PC-9 (cell line): ENCODE measurements at regions not wholly inside any gene's neighbourhood (a gene's known extent, or its start where the extent isn't known, plus 50 kb on each side); places are given as distances from the start of the nearest gene placed in this dataset.

Experiments used
- BruUV-seq: library from RNA; stranded (reverse); fragments of 400-500 nt; replicated peaks from 2 replicates; lab custom pipeline; 2021; lab: Mats Ljungman, UMichigan
- CTCF ChIA-PET: fragments of 300-600 bp; sonication (Branson Sonifier 250); formaldehyde crosslinking; loops from one replicate; lab custom pipeline; 2022; ENCODE audit warnings: antibody characterized with exemption; lab: Charles Lee
- POLR2A ChIA-PET: fragments of 300-600 bp; sonication (Branson Sonifier 250); formaldehyde crosslinking; loops from one replicate; lab custom pipeline; 2022; ENCODE audit warnings: antibody characterized with exemption; ENCODE audit not compliant: unreplicated experiment; lab: Charles Lee
- DNase-seq, 2 experiments: peaks; one replicate each; pipeline versions ENCODE4 v3.0.0 to v3.0.0-alpha.2; 2015 to 2022; ENCODE audit warnings: mixed read lengths in 1 of 2
- H2AFZ ChIP-seq: fragments of 200-600 bp; sonication (generic); 2 replicates; pipeline ENCODE4 v1.8.1; 2017; ENCODE audit warnings: antibody characterized with exemption
- H3F3A ChIP-seq: fragments of 200-600 bp; sonication (generic); 2 replicates; pipeline ENCODE4 v1.8.1; 2017; ENCODE audit warnings: antibody characterized with exemption, mild to moderate bottlenecking, low read depth; ENCODE audit not compliant: insufficient read depth
- H3K27ac ChIP-seq: fragments of 200-600 bp; sonication (generic); 2 replicates; pipeline ENCODE4 v1.6.1; 2016; ENCODE audit warnings: mixed run types
- H3K27me3 ChIP-seq: fragments of 200-600 bp; sonication (generic); 2 replicates; pipeline ENCODE4 v1.6.1; 2016; ENCODE audit warnings: low read depth, mixed run types; ENCODE audit not compliant: insufficient read depth
- H3K36me3 ChIP-seq: fragments of 200-600 bp; sonication (generic); 2 replicates; pipeline ENCODE4 v1.6.1; 2016; ENCODE audit warnings: low read depth, mixed run types
- H3K4me1 ChIP-seq: fragments of 200-600 bp; sonication (generic); replicated peaks from 2 replicates; pipeline ENCODE4 v1.6.1; 2016; ENCODE audit warnings: mixed run types; ENCODE audit not compliant: insufficient read depth
- H3K4me2 ChIP-seq: fragments of 200-600 bp; sonication (generic); 2 replicates; pipeline ENCODE4 v1.6.1; 2017; ENCODE audit warnings: mixed run types
- H3K4me3 ChIP-seq: fragments of 200-600 bp; sonication (generic); 2 replicates; pipeline ENCODE4 v1.6.1; 2016; ENCODE audit warnings: mixed run types
- H3K79me2 ChIP-seq: fragments of 200-600 bp; sonication (generic); 2 replicates; pipeline ENCODE4 v1.6.1; 2017; ENCODE audit warnings: low read depth, mixed run types
- H3K9me2 ChIP-seq: fragments of 200-600 bp; sonication (generic); 2 replicates; pipeline ENCODE4 v1.8.1; 2017; ENCODE audit warnings: mild to moderate bottlenecking; ENCODE audit not compliant: insufficient read depth
- H3K9me3 ChIP-seq: fragments of 200-600 bp; sonication (generic); 2 replicates; pipeline ENCODE4 v1.8.1; 2016; ENCODE audit warnings: low read depth; ENCODE audit not compliant: insufficient read depth
- H4K20me1 ChIP-seq: fragments of 200-600 bp; sonication (generic); 2 replicates; pipeline ENCODE4 v1.8.1; 2017; ENCODE audit not compliant: insufficient read depth
- CTCF ChIP-seq: fragments of 200-600 bp; sonication (generic); conservative IDR thresholded peaks from 2 replicates; pipeline ENCODE4 v1.6.1; 2017; ENCODE audit warnings: mixed run types, antibody characterized with exemption, mild to moderate bottlenecking, moderate library complexity
- EZH2 ChIP-seq: fragments of 200-600 bp; sonication (generic); IDR thresholded peaks from 2 replicates; pipeline ENCODE4 v1.8.0; 2017; ENCODE audit warnings: antibody characterized with exemption, low read depth
- intact Hi-C: fragments of 100-400 bp; cut with micrococcal nuclease; formaldehyde crosslinking; loops from one replicate; pipeline ENCODE4 v1.10.0; 2022; ENCODE audit not compliant: unreplicated experiment

GRCh38 chr3:10700821-10701220, 115.2 kb upstream of the SLC6A11 start:
- Histone ChIP-seq H3K79me2 (no peaks in the 10 kb centered on the region), H3K9me3 (no peaks in the 10 kb centered on the region), H3K36me3 (no peaks in the 10 kb centered on the region), H3K9me2 (no peaks in the 10 kb centered on the region), H3K4me1 (no peaks in the 10 kb centered on the region), H3K27ac (no peak overlapping the region), H3F3A (no peaks in the 10 kb centered on the region), H3K4me2 (no peak overlapping the region), H4K20me1 (no peaks in the 10 kb centered on the region), H3K4me3 (no peak overlapping the region), H3K27me3 (peaks cover 58% of the 10 kb centered on the region), H2AFZ (no peak overlapping the region)
- no TSS peak for BruUV-seq
- TF ChIP-seq EZH2 = no peak
- TF ChIP-seq CTCF = no peak
- intact Hi-C loops = no loop called here
- ChIA-PET POLR2A (no interaction called here), CTCF (no interaction called here)
- DNase-seq = no peak

GRCh38 chr3:10702961-10703740, 112.9 kb upstream of the SLC6A11 start:
- Histone ChIP-seq H3K4me1 (no peaks in the 10 kb centered on the region), H3K27me3 (peaks cover 54% of the 10 kb centered on the region), H3K36me3 (no peaks in the 10 kb centered on the region), H3K79me2 (no peaks in the 10 kb centered on the region), H2AFZ (no peak overlapping the region), H3K4me2 (no peak overlapping the region), H3K27ac (no peak overlapping the region), H3K9me2 (no peaks in the 10 kb centered on the region), H3F3A (no peaks in the 10 kb centered on the region), H3K4me3 (no peak overlapping the region), H3K9me3 (no peaks in the 10 kb centered on the region), H4K20me1 (no peaks in the 10 kb centered on the region)
- CTCF ChIA-PET = no interaction called here
- intact Hi-C loops = no loop called here
- POLR2A ChIA-PET = no interaction called here
- no TSS peak for BruUV-seq
- TF ChIP-seq CTCF = no peak
- TF ChIP-seq EZH2 = no peak
- no peak for DNase-seq

GRCh38 chr3:10703875-10704274, 112.2 kb upstream of the SLC6A11 start:
- H3K27me3 ChIP-seq = peaks cover 54% of the 10 kb centered on the region
- H3K4me1 ChIP-seq = no peaks in the 10 kb centered on the region
- H2AFZ ChIP-seq = no peak overlapping the region
- H3K9me3 ChIP-seq = no peaks in the 10 kb centered on the region
- no peak for TF ChIP-seq EZH2
- TF ChIP-seq CTCF = 0 out of 2 replicates have a peak, but pooled peaks have one; percentile 21
- no TSS peak for BruUV-seq
- no peaks in the 10 kb centered on the region for H4K20me1 ChIP-seq
- DNase-seq = no peak
- POLR2A ChIA-PET = no interaction called here
- no peak overlapping the region for H3K4me3 ChIP-seq
- H3K9me2 ChIP-seq = no peaks in the 10 kb centered on the region
- no peak overlapping the region for H3K27ac ChIP-seq
- H3K4me2 ChIP-seq = no peak overlapping the region
- H3K36me3 ChIP-seq = no peaks in the 10 kb centered on the region
- intact Hi-C loops = no loop called here
- no peaks in the 10 kb centered on the region for H3F3A ChIP-seq
- CTCF ChIA-PET = interaction anchor here (0.7 kb wide), 1 partner anchor 987 kb away, joined by 3 read pairs; no protein-coding TSS in a partner anchor
- no peaks in the 10 kb centered on the region for H3K79me2 ChIP-seq
